DND-41 (cell line): ENCODE measurements at regions not wholly inside any gene's neighbourhood (a gene's known extent, or its start where the extent isn't known, plus 50 kb on each side); places are given as distances from the start of the nearest gene placed in this dataset.

Experiments used
- EZH2 ChIP-seq: IDR thresholded peaks from 3 replicates; pipeline ENCODE4 v1.6.1; 2012; ENCODE audit warnings: borderline replicate concordance, low read depth, mild to moderate bottlenecking, moderate library complexity, low read length, inconsistent platforms; ENCODE audit not compliant: severe bottlenecking
- TF ChIP-seq, protein P1 (sequence below): IDR thresholded peaks from 2 replicates; pipeline ENCODE4 v1.5.1; 2012; ENCODE audit warnings: borderline replicate concordance, low read length, moderate library complexity, mild to moderate bottlenecking; ENCODE audit not compliant: poor library complexity, severe bottlenecking; ENCODE audit errors: extremely low read depth

DNA sequence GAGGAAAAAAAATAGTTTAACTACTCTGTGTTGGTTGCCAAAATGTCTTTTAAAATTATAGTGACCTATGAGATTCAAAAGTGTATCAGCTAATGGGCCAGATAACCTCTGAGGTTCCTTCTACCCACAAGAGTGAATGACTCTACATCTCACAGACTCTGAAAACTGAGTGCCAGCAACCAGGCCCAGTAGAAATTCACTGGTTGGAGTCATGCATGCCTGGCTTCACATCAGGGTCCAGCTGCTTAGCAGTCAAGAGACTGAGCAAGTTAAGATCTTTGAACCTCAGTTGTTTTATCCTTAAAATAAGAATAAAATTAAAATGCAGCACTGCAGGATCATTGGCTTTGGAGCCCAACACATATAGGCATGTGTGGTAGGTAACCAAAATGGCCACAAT lies 342.6 kb upstream of the NFIA start:
- TF ChIP-seq, protein P1, sequence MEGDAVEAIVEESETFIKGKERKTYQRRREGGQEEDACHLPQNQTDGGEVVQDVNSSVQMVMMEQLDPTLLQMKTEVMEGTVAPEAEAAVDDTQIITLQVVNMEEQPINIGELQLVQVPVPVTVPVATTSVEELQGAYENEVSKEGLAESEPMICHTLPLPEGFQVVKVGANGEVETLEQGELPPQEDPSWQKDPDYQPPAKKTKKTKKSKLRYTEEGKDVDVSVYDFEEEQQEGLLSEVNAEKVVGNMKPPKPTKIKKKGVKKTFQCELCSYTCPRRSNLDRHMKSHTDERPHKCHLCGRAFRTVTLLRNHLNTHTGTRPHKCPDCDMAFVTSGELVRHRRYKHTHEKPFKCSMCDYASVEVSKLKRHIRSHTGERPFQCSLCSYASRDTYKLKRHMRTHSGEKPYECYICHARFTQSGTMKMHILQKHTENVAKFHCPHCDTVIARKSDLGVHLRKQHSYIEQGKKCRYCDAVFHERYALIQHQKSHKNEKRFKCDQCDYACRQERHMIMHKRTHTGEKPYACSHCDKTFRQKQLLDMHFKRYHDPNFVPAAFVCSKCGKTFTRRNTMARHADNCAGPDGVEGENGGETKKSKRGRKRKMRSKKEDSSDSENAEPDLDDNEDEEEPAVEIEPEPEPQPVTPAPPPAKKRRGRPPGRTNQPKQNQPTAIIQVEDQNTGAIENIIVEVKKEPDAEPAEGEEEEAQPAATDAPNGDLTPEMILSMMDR, result no peak
- no peak for TF ChIP-seq EZH2
